IPS DF 19.7 (cell line): ENCODE measurements at regions not wholly inside any gene's neighbourhood (a gene's known extent, or its start where the extent isn't known, plus 50 kb on each side); places are given as distances from the start of the nearest gene placed in this dataset.

ENCODE experiments used
- DNase-seq: peaks from one replicate; pipeline ENCODE4 v3.0.0-alpha.2; 2013; ENCODE audit warnings: low read depth, low spot score

DNA sequence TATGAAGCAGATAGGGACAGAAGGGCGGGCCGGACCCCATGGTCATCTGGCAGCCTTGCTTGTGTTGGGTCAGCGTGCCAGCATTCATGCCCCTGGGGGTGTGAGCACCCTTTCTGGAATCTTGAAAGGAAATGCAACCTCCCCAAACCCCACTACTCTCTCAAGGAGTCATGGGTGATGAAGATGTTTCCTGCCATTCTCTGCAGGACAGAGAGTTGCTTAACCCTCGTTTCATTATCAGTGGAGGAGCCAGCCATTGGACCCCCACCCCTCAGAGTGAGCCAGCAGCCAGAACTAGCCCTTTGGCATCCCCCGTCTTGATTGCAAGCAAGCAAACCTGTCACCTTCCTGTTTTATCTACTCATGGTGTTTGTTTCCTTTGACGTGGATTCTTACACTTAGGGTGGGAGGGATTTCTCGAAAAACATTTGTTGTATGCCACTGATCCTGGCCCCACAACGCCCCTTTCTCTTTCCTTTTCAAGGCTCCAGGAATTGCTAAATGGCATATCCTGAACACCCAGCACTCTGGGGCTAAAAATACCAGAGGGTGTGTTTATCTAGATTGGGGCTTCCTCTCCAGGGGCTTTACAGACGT, 258.3 kb downstream of the ETS1 start:
- no peak for DNase-seq

DNA sequence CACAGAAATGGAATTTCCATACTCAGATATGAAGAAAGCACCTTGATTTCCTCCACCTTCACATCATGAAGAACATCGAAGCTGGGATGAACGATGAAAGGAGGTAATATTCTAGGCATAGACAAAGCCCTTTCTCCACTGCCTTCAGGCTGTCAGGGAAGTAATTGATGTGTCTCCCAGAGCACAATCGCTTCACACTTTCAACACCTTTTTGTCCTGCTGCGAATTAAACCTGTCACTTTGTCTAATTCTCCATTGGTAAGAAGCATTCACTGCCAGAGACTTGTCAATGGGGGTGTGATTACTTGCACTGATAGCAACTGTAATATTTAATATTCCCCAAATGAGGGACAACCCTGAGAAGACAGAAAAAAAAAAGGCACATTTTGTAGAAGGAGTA, 260.1 kb downstream of the ETS1 start:
- DNase-seq: no peak

DNA sequence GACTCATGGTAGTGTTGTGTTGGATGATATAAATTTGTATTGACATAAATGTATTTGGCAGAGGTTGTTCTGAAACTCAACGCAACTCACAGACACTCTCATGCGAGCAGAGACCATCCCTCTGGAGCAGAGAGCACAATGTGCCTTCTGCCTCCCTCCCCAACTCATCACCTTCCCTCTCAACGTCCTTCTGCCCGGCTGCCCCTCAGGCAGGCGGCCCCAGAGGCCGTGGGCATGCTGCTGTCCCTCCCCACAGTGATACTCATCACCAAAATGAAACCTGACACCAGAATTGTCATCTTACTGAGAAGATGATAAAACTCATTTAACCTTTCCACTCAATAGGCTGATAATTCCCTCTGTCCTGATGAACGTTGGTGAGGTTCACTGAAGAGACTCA, 260.6 kb downstream of the ETS1 start:
- no peak for DNase-seq

DNA sequence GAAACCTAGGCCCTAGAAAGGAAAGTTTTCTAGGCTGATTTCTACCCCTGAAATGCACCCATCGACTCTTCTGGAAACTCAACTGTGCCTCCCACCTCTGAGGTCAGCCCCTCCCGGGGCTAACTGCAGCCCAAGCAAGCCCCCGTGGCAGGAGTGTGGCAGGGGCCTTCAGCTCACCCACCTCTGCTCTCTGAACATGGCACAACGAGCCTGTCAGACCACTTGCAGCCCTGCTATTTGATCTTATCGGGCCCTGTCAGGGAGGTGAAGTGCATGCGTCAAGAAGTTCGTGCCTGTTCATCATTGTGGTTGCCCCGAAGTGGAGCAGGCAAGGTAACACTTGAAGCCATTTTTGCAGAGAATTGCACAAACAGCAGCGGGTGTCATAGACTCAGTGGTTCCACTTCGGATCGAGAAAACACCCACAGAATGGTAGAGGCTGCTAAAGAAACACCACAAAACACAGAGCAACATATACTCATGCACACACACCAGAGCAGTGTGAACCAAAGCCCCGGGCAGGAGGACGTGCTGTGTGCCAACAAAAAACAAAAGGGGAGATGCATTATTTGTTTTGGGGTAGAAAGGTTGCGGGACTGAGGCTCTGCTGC, 262.7 kb downstream of the ETS1 start:
- DNase-seq: no peak

DNA sequence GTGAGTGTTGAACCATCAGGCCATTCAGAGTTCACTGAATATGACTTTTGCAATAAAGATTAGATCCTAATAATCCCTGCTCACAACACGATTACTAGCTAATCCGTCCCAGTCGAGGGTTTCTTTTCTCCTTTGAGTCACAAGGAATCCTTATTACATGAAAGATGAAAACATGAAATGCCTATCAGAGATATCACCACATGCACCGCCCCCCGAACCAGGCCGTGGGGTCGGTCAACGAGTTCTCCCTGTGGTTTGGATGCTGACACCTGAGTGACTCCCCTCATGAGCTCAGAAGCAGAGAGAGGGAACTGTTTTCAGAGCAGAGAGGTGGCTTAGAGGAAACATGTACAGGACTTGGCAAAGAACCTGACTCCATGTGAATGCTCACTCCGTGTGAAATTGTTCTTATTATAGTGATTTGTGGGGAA, 263.3 kb downstream of the ETS1 start:
- DNase-seq: no peak

GRCh38 chr11:128323381-128323780, 264.0 kb downstream of the ETS1 start:
- no peak for DNase-seq

- DNase-seq: no peak
These were observed 268.4 kb downstream of the ETS1 start for GRCh38 chr11:128318856-128319474.

DNA sequence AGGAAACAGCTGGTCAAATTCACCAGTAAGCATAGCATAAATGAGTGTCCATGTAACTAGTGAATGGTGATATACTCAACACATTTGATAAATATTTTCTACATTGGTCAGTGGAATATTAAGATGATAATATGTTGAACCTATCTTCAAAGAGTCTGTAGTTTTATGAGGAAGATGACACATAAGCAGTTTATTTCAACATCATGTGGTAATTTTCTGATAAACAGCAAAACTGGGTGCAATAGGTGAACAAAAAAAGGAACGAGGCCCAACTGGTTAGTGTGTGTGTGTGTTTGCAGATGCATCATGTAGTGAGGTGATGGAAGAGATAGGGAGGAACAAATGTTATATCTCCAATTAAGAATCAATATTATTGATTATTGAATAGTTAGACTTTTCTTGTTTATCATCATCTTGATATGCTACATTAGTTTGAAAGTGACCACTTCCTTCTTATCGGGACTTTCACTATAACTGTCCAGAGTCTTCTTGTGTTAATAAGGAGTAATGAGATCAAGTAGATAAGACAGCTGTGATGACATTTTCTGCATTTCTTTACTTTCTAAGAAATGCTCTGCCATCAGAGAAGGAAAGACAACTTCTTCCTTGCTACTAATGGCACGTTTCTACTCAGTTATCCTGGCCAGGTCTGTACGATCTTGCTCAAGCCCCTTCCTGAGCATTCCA, 270.7 kb downstream of the ETS1 start:
- no peak for DNase-seq

- no peak for DNase-seq
These were observed 271.4 kb downstream of the ETS1 start for GRCh38 chr11:128315933-128316332.

DNA sequence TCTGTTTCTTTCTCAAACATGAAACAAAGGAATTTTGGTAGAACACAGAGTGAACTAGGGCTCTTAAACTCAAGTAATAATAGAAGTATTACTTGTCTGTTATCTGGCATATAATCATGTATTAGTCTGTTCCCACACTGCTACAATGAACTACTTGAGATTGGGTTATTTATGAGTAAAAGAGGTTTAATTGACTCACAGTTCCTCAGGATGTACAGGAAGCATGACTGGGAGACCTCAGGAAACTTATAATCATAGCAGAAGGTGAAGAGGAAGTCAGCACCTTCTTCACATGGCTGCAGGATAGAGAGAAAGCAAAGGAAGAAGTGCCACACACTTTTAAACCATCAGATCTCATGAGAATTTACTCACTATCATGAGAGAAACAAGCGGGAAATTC, 273.4 kb downstream of the ETS1 start:
- DNase-seq: no peak

GRCh38 chr11:128311742-128312719, 275.3 kb downstream of the ETS1 start:
- no peak for DNase-seq

GRCh38 chr11:128310676-128311445, 276.5 kb downstream of the ETS1 start:
- no peak for DNase-seq

DNA sequence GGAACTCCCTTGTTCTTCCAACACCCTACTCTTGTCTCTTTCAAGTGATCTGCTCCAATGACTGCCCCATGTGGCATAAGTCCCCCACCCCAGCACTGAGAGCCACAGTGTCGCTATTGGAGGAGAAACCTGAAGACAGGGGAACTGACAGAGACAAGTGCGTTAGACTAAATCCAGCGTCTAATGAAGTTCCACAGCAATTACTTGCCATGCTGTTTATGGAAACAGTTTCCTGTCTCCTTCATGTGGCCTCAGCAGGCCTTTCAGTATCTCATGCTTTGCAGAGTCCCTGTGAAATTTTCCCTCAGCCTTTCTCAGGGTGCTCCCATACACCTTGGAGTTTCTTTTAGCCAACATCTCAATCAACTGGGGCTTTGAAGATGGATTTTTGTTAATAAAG, 277.4 kb downstream of the ETS1 start:
- no peak for DNase-seq

DNA sequence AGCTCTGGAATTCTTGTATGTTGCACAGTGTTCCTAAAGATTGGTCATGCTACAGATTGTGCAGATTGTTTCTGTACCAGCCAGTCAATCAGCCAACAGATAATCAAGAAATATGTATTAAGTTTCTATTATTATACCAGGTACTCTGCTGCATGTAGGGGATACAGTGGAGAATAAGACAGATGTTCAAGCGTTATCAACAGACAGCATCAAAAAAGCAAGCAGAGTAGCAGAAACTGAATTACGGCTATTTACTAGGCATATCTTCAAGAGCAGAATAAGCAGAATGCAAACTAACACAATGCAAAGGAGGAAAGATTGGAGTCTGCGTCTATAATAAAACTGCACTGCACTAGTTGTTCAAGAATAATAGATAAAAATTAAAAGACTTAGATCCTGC, 278.6 kb downstream of the ETS1 start:
- no peak for DNase-seq

DNA sequence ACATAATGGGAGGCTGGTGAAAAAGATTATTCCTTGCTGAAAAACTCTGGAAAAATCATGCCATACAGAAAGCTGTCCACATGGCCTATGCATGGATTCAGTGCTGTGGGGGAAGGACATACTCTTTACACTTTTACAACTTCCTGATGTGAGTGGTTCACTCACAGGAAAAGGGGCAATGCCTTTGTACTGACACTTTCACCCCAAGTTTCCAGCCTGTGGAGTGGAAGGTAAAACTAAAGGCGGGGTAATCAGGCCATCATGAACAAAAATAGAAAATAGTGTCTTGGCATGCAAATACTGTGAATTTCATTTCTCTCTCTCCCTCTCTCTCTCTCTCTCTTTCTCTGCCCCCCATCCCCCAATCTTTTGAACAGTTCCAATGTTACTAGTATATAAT, 281.8 kb downstream of the ETS1 start:
- DNase-seq: no peak

DNA sequence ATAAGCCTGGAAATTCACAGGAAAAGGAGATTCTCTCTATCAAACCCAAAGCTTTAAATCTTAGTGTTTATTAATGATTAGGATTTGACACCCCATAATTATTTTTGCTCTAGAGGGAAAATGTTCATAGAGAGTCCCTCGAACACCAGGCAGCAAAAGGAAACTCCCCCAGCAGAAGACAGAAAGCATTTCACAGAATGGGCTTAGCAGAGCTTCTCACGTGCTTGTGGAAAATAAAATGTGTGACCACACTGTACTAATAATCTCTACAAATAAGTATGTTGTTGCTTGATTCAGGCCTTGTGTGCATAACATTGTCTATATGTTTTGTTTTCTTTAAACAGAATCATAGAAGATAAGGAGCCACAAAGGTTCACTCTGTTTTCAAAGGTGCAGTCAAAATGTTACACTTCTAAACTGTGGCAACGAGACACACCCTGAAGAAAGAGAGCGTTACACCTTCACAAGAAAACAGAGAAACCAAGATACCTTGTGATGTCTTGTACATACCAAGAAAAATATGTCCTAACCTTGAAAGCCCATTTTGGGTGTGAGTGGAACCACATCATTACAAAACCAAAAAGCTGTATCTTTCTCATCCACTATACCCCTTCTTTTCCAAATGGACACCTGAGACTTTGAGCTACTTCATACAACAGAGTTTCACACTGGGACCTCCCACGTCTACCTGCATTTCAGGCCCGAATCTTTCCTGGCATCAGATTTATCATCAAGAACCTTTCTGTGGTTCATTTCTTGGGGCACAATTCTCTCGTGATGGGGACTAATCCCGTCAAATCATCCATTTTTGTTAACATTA, 282.5 kb downstream of the ETS1 start:
- DNase-seq: no peak

DNA sequence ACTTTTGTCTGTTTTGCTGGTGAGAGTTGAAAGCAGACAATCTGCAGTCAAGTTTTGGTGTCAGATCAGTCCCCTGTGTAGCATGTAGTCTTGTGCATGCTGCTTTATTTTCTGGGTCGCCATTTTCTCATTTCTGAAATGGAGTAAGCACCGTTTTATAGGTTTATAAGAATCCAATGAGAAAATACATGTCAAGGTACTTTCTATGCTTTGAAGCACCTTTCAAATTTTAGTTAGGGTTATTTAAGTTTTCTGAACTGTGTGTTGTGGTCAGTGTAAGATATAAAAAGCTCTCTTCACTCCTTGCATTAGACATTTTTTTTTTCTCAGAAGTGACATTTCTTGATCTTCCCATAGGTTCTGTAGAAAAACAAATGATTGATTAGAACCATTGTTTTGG, 283.2 kb downstream of the ETS1 start:
- no peak for DNase-seq

DNA sequence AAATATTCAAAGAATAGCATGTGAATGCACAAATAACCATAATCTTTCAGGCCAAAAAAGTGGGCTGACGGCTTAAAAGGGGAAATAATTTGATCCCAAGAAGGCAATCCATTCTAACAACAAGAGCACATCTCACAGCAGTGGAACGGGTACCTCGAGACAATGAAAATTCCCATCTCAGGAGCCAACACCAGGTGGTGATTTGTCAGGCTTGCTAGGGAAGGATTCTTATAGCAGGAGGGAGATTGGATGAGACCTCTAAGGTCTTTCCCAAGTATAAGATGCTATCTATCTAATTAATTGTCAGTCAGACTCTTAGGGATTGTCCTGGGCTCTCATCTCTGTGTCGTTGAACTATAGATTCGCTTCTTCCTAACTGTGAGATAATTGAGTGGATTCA, 284.0 kb downstream of the ETS1 start:
- DNase-seq: no peak

DNA sequence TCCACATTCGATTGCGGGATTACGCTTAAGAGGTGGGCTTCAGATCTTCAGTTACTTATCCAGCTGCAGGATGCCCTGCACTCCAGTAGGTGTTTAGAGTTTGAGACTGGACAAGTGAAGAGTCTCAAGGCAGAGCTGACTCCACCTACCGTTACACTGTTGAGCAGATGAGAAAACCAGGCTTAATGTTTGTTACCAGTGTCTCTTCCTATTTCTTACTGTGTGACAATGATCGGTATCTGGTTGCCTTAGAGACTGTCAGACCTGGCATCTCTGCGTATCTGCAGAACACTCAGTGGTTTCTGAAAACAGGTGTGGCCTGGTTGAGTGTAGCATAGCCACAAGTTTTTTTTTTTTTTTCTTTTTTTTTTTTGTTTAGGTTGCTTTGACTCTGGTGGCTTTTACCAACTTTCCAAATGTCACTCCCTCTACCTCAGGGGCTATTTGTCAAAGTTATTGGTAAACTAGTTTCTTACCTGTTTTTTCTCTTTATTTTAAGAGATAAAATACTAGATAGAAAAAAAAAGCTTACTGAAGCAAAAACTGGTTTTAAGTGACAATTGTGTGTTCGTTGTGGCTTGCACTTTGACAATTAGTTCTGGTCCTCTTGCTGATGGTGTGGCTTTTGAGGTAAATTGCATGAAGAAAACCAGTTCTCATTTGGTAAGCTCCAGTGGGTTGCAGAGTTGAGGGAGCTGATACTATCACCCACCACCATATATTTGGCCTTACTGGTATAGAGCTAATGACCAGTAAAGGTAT, 284.8 kb downstream of the ETS1 start:
- no peak for DNase-seq
